GM12878 (cell line): ENCODE measurements at regions not wholly inside any gene's neighbourhood (a gene's known extent, or its start where the extent isn't known, plus 50 kb on each side); places are given as distances from the start of the nearest gene placed in this dataset.

Experiments used
- BCLAF1 ChIP-seq: fragments of 450-650 bp; IDR thresholded peaks from 2 replicates; pipeline ENCODE4 v1.6.1; 2017; ENCODE audit warnings: antibody characterized with exemption, mild to moderate bottlenecking, moderate library complexity
- CBX3 ChIP-seq: fragments of 200-600 bp; sonication (generic); IDR thresholded peaks from 2 replicates; pipeline ENCODE4 v1.6.1; 2016; ENCODE audit warnings: low read depth, borderline replicate concordance
- CREB1 ChIP-seq: IDR thresholded peaks from 2 replicates; pipeline ENCODE4 v1.6.1; 2012; ENCODE audit warnings: low read depth, mild to moderate bottlenecking, inconsistent platforms
- EZH2 ChIP-seq: IDR thresholded peaks from 2 replicates; pipeline ENCODE4 v1.6.1; 2012; ENCODE audit warnings: low read depth, mild to moderate bottlenecking, control low read depth, inconsistent platforms, low read length, borderline replicate concordance; ENCODE audit not compliant: control insufficient read depth
- GABPA ChIP-seq: IDR thresholded peaks from 2 replicates; pipeline ENCODE4 v1.6.1; 2014; ENCODE audit warnings: antibody characterized with exemption, low read depth, mild to moderate bottlenecking, inconsistent platforms
- IRF3 ChIP-seq: fragments of 450-650 bp; IDR thresholded peaks from 2 replicates; pipeline ENCODE4 v1.6.1; 2014; ENCODE audit warnings: mild to moderate bottlenecking
- IRF5 ChIP-seq: fragments of 450-650 bp; IDR thresholded peaks from 2 replicates; pipeline ENCODE4 v1.6.1; 2017; ENCODE audit warnings: borderline replicate concordance
- MEF2B ChIP-seq: fragments of 450-650 bp; IDR thresholded peaks from 2 replicates; pipeline ENCODE4 v1.6.1; 2018; ENCODE audit warnings: mild to moderate bottlenecking, moderate library complexity; ENCODE audit not compliant: partially characterized antibody, poor library complexity, severe bottlenecking
- MLLT1 ChIP-seq: fragments of 450-650 bp; IDR thresholded peaks from 2 replicates; pipeline ENCODE4 v1.6.1; 2016; ENCODE audit warnings: mild to moderate bottlenecking
- NR2C2 ChIP-seq: IDR thresholded peaks from 2 replicates; pipeline ENCODE4 v1.6.1; 2011; ENCODE audit warnings: borderline replicate concordance, low read depth; ENCODE audit not compliant: control insufficient read depth, insufficient read length
- NR2F1 ChIP-seq: fragments of 450-650 bp; conservative IDR thresholded peaks from 2 replicates; pipeline ENCODE4 v1.6.1; 2017; ENCODE audit warnings: mild to moderate bottlenecking
- RELA ChIP-seq: fragments of 450-650 bp; IDR thresholded peaks from 2 replicates; pipeline ENCODE4 v1.8.0; 2014; ENCODE audit warnings: borderline replicate concordance; ENCODE audit not compliant: partially characterized antibody
- RFX5 ChIP-seq: IDR thresholded peaks from 2 replicates; pipeline ENCODE4 v1.6.1; 2011; ENCODE audit warnings: low read depth, low read length, improper control_type of control experiment
- SRF ChIP-seq, 2 experiments: IDR thresholded peaks; 2 replicates each; pipeline ENCODE4 v1.6.1; 2011; ENCODE audit warnings: low read depth in 2 of 2, low read length in 2 of 2, mild to moderate bottlenecking in 1 of 2, moderate library complexity in 1 of 2
- STAT3 ChIP-seq: IDR thresholded peaks from 2 replicates; pipeline ENCODE4 v1.6.1; 2011; ENCODE audit warnings: low read depth, low read length, improper control_type of control experiment
- TBL1XR1 ChIP-seq: IDR thresholded peaks from 2 replicates; pipeline ENCODE4 v1.6.1; 2012; ENCODE audit warnings: low read depth, low read length, improper control_type of control experiment
- ZBED1 ChIP-seq: IDR thresholded peaks from 2 replicates; pipeline ENCODE4 v1.6.1; 2016; ENCODE audit warnings: borderline replicate concordance
- ZBTB4 ChIP-seq: fragments of 450-650 bp; formaldehyde crosslinking; IDR thresholded peaks from 2 replicates; pipeline ENCODE4 v1.4.0; 2022; ENCODE audit warnings: mild to moderate bottlenecking, moderate library complexity

GRCh38 chr2:7437716-7438632 is 520.8 kb downstream of the RNF144A start (continued):
- TF ChIP-seq IRF3: no peak
- no peak for TF ChIP-seq TBL1XR1
- no peak for TF ChIP-seq MLLT1
- TF ChIP-seq IRF5: no peak
- no peak for TF ChIP-seq NR2C2
- TF ChIP-seq BCLAF1: no peak
- TF ChIP-seq SRF (IDR thresholded peaks at IDR 0.05; ENCODE audit: low read depth in 2 of 2, low read length in 2 of 2): no peak
- TF ChIP-seq NR2F1: no peak
- TF ChIP-seq CREB1: no peak
- no peak for TF ChIP-seq ZBTB4
- TF ChIP-seq STAT3: no peak
- TF ChIP-seq ZBED1: no peak
- no peak for TF ChIP-seq MEF2B
- no peak for TF ChIP-seq CBX3
- TF ChIP-seq RELA: no peak
- TF ChIP-seq RFX5: no peak
- TF ChIP-seq GABPA: no peak; the same call in 1 of the 2 replicates
- no peak for TF ChIP-seq EZH2
